GM23338 (cell line): ENCODE measurements at regions not wholly inside any gene's neighbourhood (a gene's known extent, or its start where the extent isn't known, plus 50 kb on each side); places are given as distances from the start of the nearest gene placed in this dataset.

Source experiments
- CTCF ChIP-seq, 2 experiments: fragments of 200-600 bp in 1 of 2; sonication (generic) in 1 of 2; conservative IDR thresholded peaks; 2 replicates each; pipeline versions ENCODE4 v1.5.1 to v1.6.1; 2016 to 2017; ENCODE audit warnings: antibody characterized with exemption in 2 of 2, low read depth in 2 of 2, mild to moderate bottlenecking in 2 of 2, moderate library complexity in 1 of 2
- JUNB ChIP-seq: IDR thresholded peaks from one replicate; pipeline ENCODE4 v1.6.1; 2016; ENCODE audit warnings: antibody characterized with exemption; ENCODE audit not compliant: unreplicated experiment

DNA sequence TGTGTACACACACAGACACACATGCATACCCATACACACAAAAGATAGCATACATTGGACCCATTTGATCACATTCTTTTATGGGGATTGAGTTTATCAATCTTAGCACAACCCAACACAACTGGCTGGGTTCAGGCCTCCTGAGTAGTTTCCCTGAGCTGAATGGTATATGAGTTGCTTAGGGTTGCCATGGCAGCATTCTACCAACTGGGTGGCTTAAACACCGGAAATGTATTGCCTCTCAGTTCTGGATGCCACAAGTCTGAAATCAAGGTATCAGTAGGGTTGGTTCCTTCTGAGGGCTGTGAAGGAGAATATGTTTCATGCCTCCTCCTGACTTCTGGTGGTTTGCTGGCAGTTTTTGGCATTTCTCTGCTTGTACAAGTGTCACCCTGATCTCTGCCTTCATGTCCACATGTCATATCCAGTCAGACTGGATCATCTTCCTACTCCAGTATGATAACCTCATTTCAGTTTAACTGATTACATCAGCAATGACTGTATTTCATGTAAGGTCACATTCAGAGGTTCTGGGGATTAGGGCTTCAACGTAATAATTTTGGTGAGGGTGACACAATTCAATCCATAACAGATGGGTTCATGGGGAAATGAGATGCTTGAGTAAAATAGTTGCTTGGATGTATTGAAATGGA is 212.7 kb downstream of the KCNE4 start:
- TF ChIP-seq CTCF (conservative IDR thresholded peaks at IDR 0.05; ENCODE audit: low read depth in 2 of 2) (no peak), JUNB (no peak)
